ENCODE measurements at regions not wholly inside any gene's neighbourhood (a gene's known extent, or its start where the extent isn't known, plus 50 kb on each side); places are given as distances from the start of the nearest gene placed in this dataset.

DNA sequence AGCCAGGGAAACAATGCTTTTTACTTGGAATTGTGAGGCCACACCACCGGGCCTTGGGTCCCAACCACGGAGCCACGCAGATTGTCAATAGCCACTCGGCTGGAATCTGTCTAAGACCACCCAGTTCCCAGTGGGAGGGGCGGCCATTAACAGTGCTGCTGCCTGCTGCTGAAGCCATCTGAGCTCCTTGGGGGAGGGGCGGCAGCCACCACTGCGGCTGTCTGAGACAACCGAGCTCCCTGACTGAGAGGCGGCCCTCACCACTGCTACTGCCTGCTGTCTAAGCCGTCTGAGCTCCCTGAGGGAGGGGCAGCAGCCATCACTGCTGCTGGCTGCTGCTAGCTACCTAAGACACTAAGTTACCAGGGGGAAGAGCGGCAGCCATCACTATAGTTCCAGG is 64.3 kb downstream of the DMRTA2 start:
- H3K27ac ChIP-seq = no peak overlapping the region
- TF ChIP-seq, protein P1, sequence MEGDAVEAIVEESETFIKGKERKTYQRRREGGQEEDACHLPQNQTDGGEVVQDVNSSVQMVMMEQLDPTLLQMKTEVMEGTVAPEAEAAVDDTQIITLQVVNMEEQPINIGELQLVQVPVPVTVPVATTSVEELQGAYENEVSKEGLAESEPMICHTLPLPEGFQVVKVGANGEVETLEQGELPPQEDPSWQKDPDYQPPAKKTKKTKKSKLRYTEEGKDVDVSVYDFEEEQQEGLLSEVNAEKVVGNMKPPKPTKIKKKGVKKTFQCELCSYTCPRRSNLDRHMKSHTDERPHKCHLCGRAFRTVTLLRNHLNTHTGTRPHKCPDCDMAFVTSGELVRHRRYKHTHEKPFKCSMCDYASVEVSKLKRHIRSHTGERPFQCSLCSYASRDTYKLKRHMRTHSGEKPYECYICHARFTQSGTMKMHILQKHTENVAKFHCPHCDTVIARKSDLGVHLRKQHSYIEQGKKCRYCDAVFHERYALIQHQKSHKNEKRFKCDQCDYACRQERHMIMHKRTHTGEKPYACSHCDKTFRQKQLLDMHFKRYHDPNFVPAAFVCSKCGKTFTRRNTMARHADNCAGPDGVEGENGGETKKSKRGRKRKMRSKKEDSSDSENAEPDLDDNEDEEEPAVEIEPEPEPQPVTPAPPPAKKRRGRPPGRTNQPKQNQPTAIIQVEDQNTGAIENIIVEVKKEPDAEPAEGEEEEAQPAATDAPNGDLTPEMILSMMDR (conservative IDR thresholded peaks at IDR 0.05; ENCODE audit: low read depth) = no peak
- POLR2A ChIA-PET (ENCODE audit: low non-redundant PET) = no interaction called here
- CTCF ChIA-PET = interaction anchor here (0.5 kb wide), 1 partner anchor 10 kb away, joined by 3 read pairs; no protein-coding TSS in a partner anchor
- DNase-seq (ENCODE audit: low spot score) = no peak

DNA sequence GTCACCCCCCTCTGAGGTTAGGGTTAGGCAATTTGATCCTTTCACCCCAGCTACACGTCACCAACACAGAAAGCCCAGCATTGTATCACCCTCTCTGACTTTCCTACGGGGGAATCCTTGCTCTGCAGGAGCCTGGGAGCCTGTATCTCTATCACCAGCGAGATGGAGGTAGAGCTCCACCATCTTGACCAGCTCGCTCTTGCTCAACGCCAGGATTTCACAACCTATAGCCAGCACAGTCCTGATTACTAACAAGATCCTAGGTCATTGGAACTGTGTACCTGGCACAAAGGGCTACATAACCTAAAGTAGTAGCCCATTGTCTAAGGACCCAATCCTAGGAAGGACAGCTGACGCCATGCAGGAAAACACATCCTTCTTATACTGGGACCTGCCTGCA is 66.1 kb downstream of the DMRTA2 start:
- ChIA-PET CTCF (interaction anchor here (1.1 kb wide), 1 partner anchor 9 kb away, joined by 3 read pairs; no protein-coding TSS in a partner anchor), POLR2A (ENCODE audit: low non-redundant PET) (no interaction called here)
- TF ChIP-seq, protein P1 (conservative IDR thresholded peaks at IDR 0.05; ENCODE audit: low read depth) = no peak
- no peak for DNase-seq (ENCODE audit: low spot score)
- H3K27ac ChIP-seq = no peak overlapping the region

DNA sequence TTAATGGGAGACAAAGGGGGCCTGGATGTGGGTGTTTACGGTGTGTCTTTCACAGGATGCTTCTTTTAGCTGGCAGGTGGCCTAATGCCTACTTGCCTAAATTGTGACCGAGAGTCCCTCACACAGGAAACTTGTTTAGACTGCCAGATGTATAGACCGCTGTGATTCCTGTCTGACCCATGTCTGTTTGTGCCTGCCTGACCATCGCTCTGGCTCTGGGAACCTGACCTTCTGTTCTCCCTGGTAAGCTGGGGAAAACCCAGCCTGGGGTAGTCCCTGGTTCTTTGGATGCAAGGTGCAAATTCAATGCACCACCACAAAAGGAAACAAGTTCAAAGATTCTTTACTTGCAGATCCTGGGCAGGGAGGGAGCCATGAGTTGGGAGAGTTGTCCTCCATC is 68.4 kb downstream of the DMRTA2 start:
- no peak overlapping the region for H3K27ac ChIP-seq
- POLR2A ChIA-PET (ENCODE audit: low non-redundant PET) = no interaction called here

DNA sequence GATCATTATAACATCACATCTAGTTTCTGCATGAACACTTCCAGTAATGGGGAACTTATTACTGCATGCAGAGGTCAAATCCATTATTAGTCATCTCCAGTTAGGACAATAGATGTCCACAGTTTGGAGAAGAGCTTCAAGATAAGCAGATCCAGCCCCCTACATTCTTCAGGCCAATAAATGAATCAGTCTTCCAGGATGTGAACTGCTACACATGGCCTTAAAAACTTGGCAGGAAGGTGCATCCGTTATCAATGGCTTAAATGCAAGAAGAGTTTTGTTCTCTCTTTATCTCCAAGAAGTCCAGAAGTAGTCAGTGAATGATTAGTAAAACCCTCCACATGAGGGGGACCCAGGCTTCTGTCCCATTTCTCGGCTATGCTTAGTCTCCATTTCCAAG is 70.8 kb downstream of the DMRTA2 start:
- DNase-seq (ENCODE audit: low spot score) = no peak
- TF ChIP-seq, protein P1 (conservative IDR thresholded peaks at IDR 0.05; ENCODE audit: low read depth) = no peak
- H3K27ac ChIP-seq = no peak overlapping the region
- POLR2A ChIA-PET (ENCODE audit: low non-redundant PET) = no interaction called here
- CTCF ChIA-PET = no interaction called here

More for the DNA sequence above, 68.4 kb downstream of the DMRTA2 start:
- no peak for DNase-seq (ENCODE audit: low spot score)
- TF ChIP-seq, protein P1 (conservative IDR thresholded peaks at IDR 0.05; ENCODE audit: low read depth) = no peak
- CTCF ChIA-PET = no interaction called here

DNA sequence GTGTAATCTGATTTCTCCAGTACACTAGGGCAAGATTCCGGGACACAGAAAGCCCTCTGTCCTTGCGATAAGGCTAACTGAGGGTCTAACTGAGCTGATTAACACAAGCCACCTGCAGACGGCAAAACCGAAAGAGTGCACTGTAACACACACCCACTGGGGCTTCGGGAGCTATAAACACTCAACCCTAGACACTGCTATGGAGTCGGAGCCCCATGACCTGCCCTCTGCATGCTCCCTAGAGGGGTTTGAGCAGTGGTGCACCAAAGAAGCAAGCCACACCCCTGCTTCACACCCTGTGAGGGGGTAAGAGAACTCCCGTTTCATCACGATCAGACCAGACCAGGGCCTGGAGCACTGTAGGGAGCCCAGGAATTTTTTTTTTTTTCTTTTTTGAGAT is 72.4 kb downstream of the DMRTA2 start:
- ChIA-PET POLR2A (ENCODE audit: low non-redundant PET) (no interaction called here), CTCF (interaction anchor here (0.7 kb wide), 1 partner anchor 16 kb away, joined by 8 read pairs; no protein-coding TSS in a partner anchor)
- TF ChIP-seq, protein P1 (conservative IDR thresholded peaks at IDR 0.05; ENCODE audit: low read depth) = no peak
- DNase-seq (ENCODE audit: low spot score) = no peak
- H3K27ac ChIP-seq = no peak overlapping the region

DNA sequence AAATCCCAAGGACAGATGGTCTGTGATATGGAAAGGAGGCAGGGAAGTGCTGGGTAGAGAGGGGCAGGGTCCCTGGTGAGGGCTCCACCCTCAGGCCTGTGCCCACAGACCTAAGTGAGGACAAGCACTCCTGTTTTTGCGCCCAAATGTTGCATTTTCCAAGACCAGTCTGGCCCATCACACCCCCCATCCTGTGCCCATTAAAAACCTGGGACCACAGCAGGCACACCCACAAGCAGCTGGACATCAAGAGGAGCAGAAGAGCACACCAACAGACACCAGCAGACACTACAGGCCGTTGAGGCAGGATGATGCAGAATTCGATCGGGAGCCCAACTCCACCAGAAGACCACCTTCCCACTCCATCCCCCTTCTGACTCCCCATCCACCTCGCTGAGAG is 72.8 kb downstream of the DMRTA2 start:
- TF ChIP-seq, protein P1 (conservative IDR thresholded peaks at IDR 0.05; ENCODE audit: low read depth) = no peak
- no peak for DNase-seq (ENCODE audit: low spot score)
- no peak overlapping the region for H3K27ac ChIP-seq
- ChIA-PET POLR2A (ENCODE audit: low non-redundant PET) (no interaction called here), CTCF (interaction anchor here (0.6 kb wide), 1 partner anchor 10 kb away, joined by 3 read pairs; no protein-coding TSS in a partner anchor)

DNA sequence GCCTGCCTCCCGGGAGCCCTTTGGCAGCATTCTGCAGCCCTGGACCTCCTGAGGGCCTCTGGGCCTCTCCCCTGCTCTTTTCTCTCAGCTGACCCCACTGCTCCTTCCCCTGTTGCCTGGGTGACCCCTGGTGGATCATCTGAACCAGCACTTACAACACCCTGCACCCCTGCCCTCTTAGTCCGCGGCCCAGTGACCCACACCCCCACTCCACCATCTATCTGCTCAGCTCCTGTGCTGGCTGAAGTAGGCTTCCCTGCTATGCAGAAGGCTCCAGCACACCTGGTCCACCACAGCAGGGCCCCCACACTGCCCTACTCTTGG is 74.0 kb downstream of the DMRTA2 start:
- ChIA-PET CTCF (interaction anchor here (0.7 to 1.2 kb wide), 5 partner anchors 15 to 1840 kb away, joined by 3 to 6 read pairs (median 3); no protein-coding TSS in a partner anchor), POLR2A (ENCODE audit: low non-redundant PET) (no interaction called here)
- TF ChIP-seq, protein P1 (conservative IDR thresholded peaks at IDR 0.05; ENCODE audit: low read depth) = no peak
- no peak overlapping the region for H3K27ac ChIP-seq
- no peak for DNase-seq (ENCODE audit: low spot score)

All from RWPE1 (cell line).